ENCODE measurements at regions not wholly inside any gene's neighbourhood (a gene's known extent, or its start where the extent isn't known, plus 50 kb on each side); places are given as distances from the start of the nearest gene placed in this dataset.
"Not testable (repeated sequence)": the region's sequence is repeated elsewhere in the genome, so short reads cannot be mapped to it uniquely, and the experiment has no call there.

- Mint-ChIP-seq H3K27ac (peak overlapping the region; percentile 67 to 98 (median 94)), H3K36me3 (peaks cover 0 to 35% (median 4%) of the 10 kb centered on the region in 3 donors), H3K4me1 (peaks cover 7 to 15% (median 10%) of the 10 kb centered on the region in 3 donors), H3K4me3 (peak overlapping the region; percentile 4 to 90 (median 80))
- H3K27ac ChIP-seq (ENCODE audit: low read depth, low read length); H3K9me3 ChIP-seq (ENCODE audit: low read length); H3K27me3 Mint-ChIP-seq; H3K9me3 Mint-ChIP-seq; H3K4me1 ChIP-seq (ENCODE audit: insufficient read depth, low read length); H3K36me3 ChIP-seq (ENCODE audit: insufficient read depth, low read length); H3K27me3 ChIP-seq (ENCODE audit: insufficient read depth, low read length, poor library complexity, severe bottlenecking); POLR2A ChIA-PET: not testable (repeated sequence)
- peak overlapping the region; percentile 37 for H3K4me3 ChIP-seq (ENCODE audit: low read length)
- CTCF ChIA-PET = interaction anchor here (0.9 to 1.0 kb wide), 2 partner anchors 12 to 274 kb away, joined by 3 to 5 read pairs; no protein-coding TSS in a partner anchor
- DNase-seq = peak in 4 of 5 donors; percentile 9 to 60 (median 53)
Observed at GRCh38 chr7:128608678-128609421, 63.2 kb upstream of the GARIN1A start.

GRCh38 chr7:128613366-128613765 is 58.7 kb upstream of the GARIN1A start:
- POLR2A ChIA-PET; H3K36me3 ChIP-seq (ENCODE audit: insufficient read depth, low read length); H3K4me3 ChIP-seq (ENCODE audit: low read length); H3K27me3 ChIP-seq (ENCODE audit: insufficient read depth, low read length, poor library complexity, severe bottlenecking); H3K27ac ChIP-seq (ENCODE audit: low read depth, low read length); H3K27me3 Mint-ChIP-seq; CTCF ChIA-PET; H3K4me3 Mint-ChIP-seq; H3K9me3 ChIP-seq (ENCODE audit: low read length); DNase-seq; H3K4me1 ChIP-seq (ENCODE audit: insufficient read depth, low read length); H3K9me3 Mint-ChIP-seq: not testable (repeated sequence)
- Mint-ChIP-seq H3K27ac (peak overlapping the region in 3 of 8 donors; percentile 27 to 71 (median 54)), H3K36me3 (peaks cover 0 to 49% (median 6%) of the 10 kb centered on the region in 3 donors), H3K4me1 (peaks cover 11 to 23% (median 12%) of the 10 kb centered on the region in 3 donors)

GRCh38 chr7:128614812-128615211 is 57.3 kb upstream of the GARIN1A start:
- Mint-ChIP-seq H3K36me3 (peaks cover 0 to 56% (median 2%) of the 10 kb centered on the region in 3 donors), H3K4me1 (peaks cover 4 to 15% (median 7%) of the 10 kb centered on the region in 3 donors), H3K27ac (peak overlapping the region in 1 of 8 donors; percentile 32)
- H3K9me3 ChIP-seq (ENCODE audit: low read length); H3K4me3 ChIP-seq (ENCODE audit: low read length); H3K27me3 Mint-ChIP-seq; H3K4me1 ChIP-seq (ENCODE audit: insufficient read depth, low read length); H3K27ac ChIP-seq (ENCODE audit: low read depth, low read length); H3K27me3 ChIP-seq (ENCODE audit: insufficient read depth, low read length, poor library complexity, severe bottlenecking); DNase-seq; H3K9me3 Mint-ChIP-seq; H3K4me3 Mint-ChIP-seq; H3K36me3 ChIP-seq (ENCODE audit: insufficient read depth, low read length): not testable (repeated sequence)
- ChIA-PET POLR2A (interaction anchor here (0.7 to 1.0 kb wide), 2 partner anchors 10 to 92 kb away, joined by 7 to 11 read pairs; no protein-coding TSS in a partner anchor), CTCF (interaction anchor here (1.1 kb wide), 1 partner anchor 269 kb away, joined by 4 read pairs; no protein-coding TSS in a partner anchor)

- peak overlapping the region in 1 of 8 donors; percentile 66 for H3K27ac Mint-ChIP-seq
- H3K27me3 ChIP-seq (ENCODE audit: insufficient read depth, low read length, poor library complexity, severe bottlenecking); H3K9me3 ChIP-seq (ENCODE audit: low read length); DNase-seq; H3K9me3 Mint-ChIP-seq; H3K4me3 ChIP-seq (ENCODE audit: low read length); H3K27me3 Mint-ChIP-seq; H3K36me3 ChIP-seq (ENCODE audit: insufficient read depth, low read length); H3K4me1 ChIP-seq (ENCODE audit: insufficient read depth, low read length); H3K27ac ChIP-seq (ENCODE audit: low read depth, low read length); POLR2A ChIA-PET; CTCF ChIA-PET; H3K4me3 Mint-ChIP-seq: not testable (repeated sequence)
- H3K4me1 Mint-ChIP-seq = peaks cover 4 to 15% (median 7%) of the 10 kb centered on the region in 3 donors
- peaks cover 0 to 62% (median 5%) of the 10 kb centered on the region in 3 donors for H3K36me3 Mint-ChIP-seq
Observed at GRCh38 chr7:128616799-128617198, 55.3 kb upstream of the GARIN1A start.

Data from CD8-positive, alpha-beta memory T cell (primary cell).